ENCODE measurements at regions not wholly inside any gene's neighbourhood (a gene's known extent, or its start where the extent isn't known, plus 50 kb on each side); places are given as distances from the start of the nearest gene placed in this dataset.

- TF ChIP-seq ZNF624 (tag by site-specific recombination; IDR thresholded peaks at IDR 0.05) (no peak), ZNF19 (tag by site-specific recombination; IDR thresholded peaks at IDR 0.05; ENCODE audit: low read depth) (no peak), ZBTB21 (tag by site-specific recombination; IDR thresholded peaks at IDR 0.05) (no peak), ZNF558 (tag by site-specific recombination; IDR thresholded peaks at IDR 0.05) (no peak), INSM2 (tag by site-specific recombination; IDR thresholded peaks at IDR 0.05) (no peak)
- TF ChIP-seq, protein P1, sequence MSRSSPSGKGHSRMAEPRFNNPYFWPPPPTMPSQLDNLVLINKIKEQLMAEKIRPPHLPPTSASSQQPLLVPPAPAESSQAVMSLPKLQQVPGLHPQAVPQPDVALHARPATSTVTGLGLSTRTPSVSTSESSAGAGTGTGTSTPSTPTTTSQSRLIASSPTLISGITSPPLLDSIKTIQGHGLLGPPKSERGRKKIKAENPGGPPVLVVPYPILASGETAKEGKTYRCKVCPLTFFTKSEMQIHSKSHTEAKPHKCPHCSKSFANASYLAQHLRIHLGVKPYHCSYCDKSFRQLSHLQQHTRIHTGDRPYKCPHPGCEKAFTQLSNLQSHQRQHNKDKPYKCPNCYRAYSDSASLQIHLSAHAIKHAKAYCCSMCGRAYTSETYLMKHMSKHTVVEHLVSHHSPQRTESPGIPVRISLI (tag by site-specific recombination; IDR thresholded peaks at IDR 0.05): no peak
Measured at GRCh38 chr4:133997436-133997835, 204.2 kb downstream of the PABPC4L start (continued).

- H3K4me1 ChIP-seq (ENCODE audit: control insufficient read depth, insufficient read depth, low read length): no peaks in the 10 kb centered on the region
- TF ChIP-seq ZNF830 (tag by site-specific recombination; IDR thresholded peaks at IDR 0.05; ENCODE audit: low read depth) (no peak), TCF7L2 (IDR thresholded peaks at IDR 0.05; ENCODE audit: borderline replicate concordance, low read depth, low read length) (peak; percentile 67)
- TF ChIP-seq, protein P2, sequence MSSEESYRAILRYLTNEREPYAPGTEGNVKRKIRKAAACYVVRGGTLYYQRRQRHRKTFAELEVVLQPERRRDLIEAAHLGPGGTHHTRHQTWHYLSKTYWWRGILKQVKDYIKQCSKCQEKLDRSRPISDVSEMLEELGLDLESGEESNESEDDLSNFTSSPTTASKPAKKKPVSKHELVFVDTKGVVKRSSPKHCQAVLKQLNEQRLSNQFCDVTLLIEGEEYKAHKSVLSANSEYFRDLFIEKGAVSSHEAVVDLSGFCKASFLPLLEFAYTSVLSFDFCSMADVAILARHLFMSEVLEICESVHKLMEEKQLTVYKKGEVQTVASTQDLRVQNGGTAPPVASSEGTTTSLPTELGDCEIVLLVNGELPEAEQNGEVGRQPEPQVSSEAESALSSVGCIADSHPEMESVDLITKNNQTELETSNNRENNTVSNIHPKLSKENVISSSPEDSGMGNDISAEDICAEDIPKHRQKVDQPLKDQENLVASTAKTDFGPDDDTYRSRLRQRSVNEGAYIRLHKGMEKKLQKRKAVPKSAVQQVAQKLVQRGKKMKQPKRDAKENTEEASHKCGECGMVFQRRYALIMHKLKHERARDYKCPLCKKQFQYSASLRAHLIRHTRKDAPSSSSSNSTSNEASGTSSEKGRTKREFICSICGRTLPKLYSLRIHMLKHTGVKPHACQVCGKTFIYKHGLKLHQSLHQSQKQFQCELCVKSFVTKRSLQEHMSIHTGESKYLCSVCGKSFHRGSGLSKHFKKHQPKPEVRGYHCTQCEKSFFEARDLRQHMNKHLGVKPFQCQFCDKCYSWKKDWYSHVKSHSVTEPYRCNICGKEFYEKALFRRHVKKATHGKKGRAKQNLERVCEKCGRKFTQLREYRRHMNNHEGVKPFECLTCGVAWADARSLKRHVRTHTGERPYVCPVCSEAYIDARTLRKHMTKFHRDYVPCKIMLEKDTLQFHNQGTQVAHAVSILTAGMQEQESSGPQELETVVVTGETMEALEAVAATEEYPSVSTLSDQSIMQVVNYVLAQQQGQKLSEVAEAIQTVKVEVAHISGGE (tag by site-specific recombination; conservative IDR thresholded peaks at IDR 0.05; ENCODE audit: low read depth): no peak
- H3K4me3 ChIP-seq (ENCODE audit: low read depth, low read length): no peak overlapping the region
- H3K9me3 ChIP-seq (ENCODE audit: control insufficient read depth, insufficient read depth, low read depth, low read length): no peaks in the 10 kb centered on the region
- ChIA-PET CTCF (no interaction called here), POLR2A (no interaction called here)
- no peaks in the 10 kb centered on the region for H3K36me3 ChIP-seq (ENCODE audit: control insufficient read depth in 2 of 2, insufficient read depth in 1 of 2, low read length in 2 of 2)
- no peak overlapping the region for H3K27ac ChIP-seq (ENCODE audit: extremely low read depth, low read depth, low read length)
Measured at GRCh38 chr4:133996431-133997121, 205.0 kb downstream of the PABPC4L start.

GRCh38 chr4:133995243-133995960, 206.2 kb downstream of the PABPC4L start:
- H3K9me3 ChIP-seq (ENCODE audit: control insufficient read depth, insufficient read depth, low read depth, low read length): no peaks in the 10 kb centered on the region
- no peak overlapping the region for H3K4me3 ChIP-seq (ENCODE audit: low read depth, low read length)
- H3K4me1 ChIP-seq (ENCODE audit: control insufficient read depth, insufficient read depth, low read length): no peaks in the 10 kb centered on the region
- ChIA-PET POLR2A (no interaction called here), CTCF (no interaction called here)
- H3K27ac ChIP-seq (ENCODE audit: extremely low read depth, low read depth, low read length): no peak overlapping the region
- H3K36me3 ChIP-seq (ENCODE audit: control insufficient read depth in 2 of 2, insufficient read depth in 1 of 2, low read length in 2 of 2): no peaks in the 10 kb centered on the region
- TF ChIP-seq ZNF510 (tag by site-specific recombination; IDR thresholded peaks at IDR 0.05; ENCODE audit: insufficient replicate concordance) (no peak), ZNF394 (tag by site-specific recombination; IDR thresholded peaks at IDR 0.05; ENCODE audit: borderline replicate concordance) (no peak), ZFP69B (tag by site-specific recombination; IDR thresholded peaks at IDR 0.05) (no peak), ZNF423 (tag by site-specific recombination; IDR thresholded peaks at IDR 0.05) (no peak), ZNF19 (tag by site-specific recombination; IDR thresholded peaks at IDR 0.05; ENCODE audit: low read depth) (no peak), ZNF776 (tag by site-specific recombination; IDR thresholded peaks at IDR 0.05; ENCODE audit: borderline replicate concordance) (no peak), ZNF610 (tag by site-specific recombination; IDR thresholded peaks at IDR 0.05; ENCODE audit: borderline replicate concordance) (no peak), ZNF501 (tag by site-specific recombination; IDR thresholded peaks at IDR 0.05) (no peak), ZNF138 (tag by site-specific recombination; IDR thresholded peaks at IDR 0.05; ENCODE audit: borderline replicate concordance) (no peak), ZNF521 (tag by site-specific recombination; IDR thresholded peaks at IDR 0.05) (no peak), ZNF660 (tag by site-specific recombination; IDR thresholded peaks at IDR 0.05) (no peak), ZNF157 (tag by site-specific recombination; IDR thresholded peaks at IDR 0.05) (no peak), ZNF707 (tag by site-specific recombination; IDR thresholded peaks at IDR 0.05) (no peak)
- TF ChIP-seq, protein P2 (tag by site-specific recombination; conservative IDR thresholded peaks at IDR 0.05; ENCODE audit: low read depth): no peak
